Tibial artery (tissue), 4 donors: ENCODE measurements at regions not wholly inside any gene's neighbourhood (a gene's known extent, or its start where the extent isn't known, plus 50 kb on each side); places are given as distances from the start of the nearest gene placed in this dataset.
"Not testable (repeated sequence)": the region's sequence is repeated elsewhere in the genome, so short reads cannot be mapped to it uniquely, and the experiment has no call there.

Experiments used
- DNase-seq, 2 donors: peaks; one replicate each; pipeline ENCODE4 v3.0.0-alpha.2; 2019
- H3K27ac ChIP-seq, 2 donors: fragments of 200-600 bp; sonication (generic) in 1 of 2; 1 replicate in 1 of 2; 2 replicates in 1 of 2; pipeline ENCODE4 v1.5.1; 2018 to 2019; ENCODE audit warnings: mild to moderate bottlenecking in 1 of 2
- H3K27me3 ChIP-seq, 2 donors: fragments of 200-600 bp; sonication (generic) in 1 of 2; one replicate each; pipeline versions ENCODE4 v1.5.1 to v1.6.0; 2016 to 2019
- H3K36me3 ChIP-seq, 3 donors: fragments of 200-600 bp; sonication (generic) in 2 of 3; one replicate each; pipeline ENCODE4 v1.5.1; 2016 to 2019; ENCODE audit warnings: mild to moderate bottlenecking in 2 of 3
- H3K4me1 ChIP-seq, 4 donors: fragments of 200-600 bp; sonication (generic) in 2 of 4; 1 replicate in 3 of 4; 2 replicates in 1 of 4; pipeline ENCODE4 v1.5.1; 2016 to 2019
- H3K4me3 ChIP-seq, 2 donors: fragments of 200-600 bp; sonication (generic) in 1 of 2; 1 replicate in 1 of 2; 2 replicates in 1 of 2; pipeline ENCODE4 v1.5.1; 2018 to 2019; ENCODE audit warnings: mild to moderate bottlenecking in 2 of 2
- H3K9me3 ChIP-seq, 3 donors: fragments of 200-600 bp; sonication (generic) in 1 of 3; one replicate each; pipeline ENCODE4 v1.5.1; 2016 to 2019
- intact Hi-C: fragments of 100-400 bp; cut with DNase I; formaldehyde crosslinking; loops from one replicate; pipeline ENCODE4 v1.15.0; 2023; ENCODE audit warnings: low total_unique reads
- TF ChIP-seq, protein P1 (sequence below), 2 experiments: fragments of 200-600 bp in 1 of 2; fragments of 450-650 bp in 1 of 2; IDR thresholded peaks; one replicate each; pipeline ENCODE4 v1.5.1; 2017 to 2019; ENCODE audit warnings: antibody characterized with exemption in 2 of 2, mild to moderate bottlenecking in 1 of 2, moderate library complexity in 1 of 2

DNA sequence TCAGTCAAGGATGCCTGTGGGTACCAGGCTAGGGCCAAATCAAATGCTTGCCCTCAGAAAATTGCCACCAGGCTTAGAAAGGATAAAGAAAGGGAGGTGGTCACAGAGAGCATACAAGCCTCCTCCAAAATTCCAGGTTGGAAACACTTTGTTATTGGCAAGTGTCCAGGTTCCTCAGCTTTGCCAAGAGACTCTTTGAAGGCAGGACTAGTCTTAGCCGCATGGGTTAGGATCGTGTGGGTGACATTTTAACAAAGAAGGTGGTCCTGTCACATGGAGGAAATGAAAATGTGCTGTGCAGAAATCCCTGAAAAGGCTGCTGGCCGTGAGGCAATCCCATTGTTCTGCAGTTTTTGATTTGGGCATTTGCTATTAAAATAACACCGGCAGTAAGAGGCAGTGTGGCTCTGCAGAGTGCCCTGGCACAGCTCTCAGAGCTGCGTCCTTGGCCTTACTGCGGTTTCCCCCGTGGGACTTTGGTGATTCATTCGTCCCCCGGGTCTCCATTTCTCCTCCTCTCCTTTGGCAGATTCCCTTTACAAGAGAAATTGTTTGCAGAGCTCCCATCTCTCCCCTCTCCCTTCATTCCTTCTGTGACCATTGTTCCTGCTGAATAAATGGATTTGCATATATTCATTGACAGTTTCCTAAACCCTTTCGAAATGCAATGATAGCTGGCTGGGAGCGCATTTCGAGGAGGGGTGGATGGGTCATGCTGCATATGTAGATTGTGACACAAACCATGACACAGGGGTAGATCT, 187.3 kb downstream of the VAPA start:
- no peaks in the 10 kb centered on the region for H3K36me3 ChIP-seq
- H3K27me3 ChIP-seq = no peaks in the 10 kb centered on the region
- peaks cover 0 to 11% (median 0%) of the 10 kb centered on the region in 3 donors for H3K9me3 ChIP-seq
- H3K4me3 ChIP-seq = no peak overlapping the region
- TF ChIP-seq, protein P1, sequence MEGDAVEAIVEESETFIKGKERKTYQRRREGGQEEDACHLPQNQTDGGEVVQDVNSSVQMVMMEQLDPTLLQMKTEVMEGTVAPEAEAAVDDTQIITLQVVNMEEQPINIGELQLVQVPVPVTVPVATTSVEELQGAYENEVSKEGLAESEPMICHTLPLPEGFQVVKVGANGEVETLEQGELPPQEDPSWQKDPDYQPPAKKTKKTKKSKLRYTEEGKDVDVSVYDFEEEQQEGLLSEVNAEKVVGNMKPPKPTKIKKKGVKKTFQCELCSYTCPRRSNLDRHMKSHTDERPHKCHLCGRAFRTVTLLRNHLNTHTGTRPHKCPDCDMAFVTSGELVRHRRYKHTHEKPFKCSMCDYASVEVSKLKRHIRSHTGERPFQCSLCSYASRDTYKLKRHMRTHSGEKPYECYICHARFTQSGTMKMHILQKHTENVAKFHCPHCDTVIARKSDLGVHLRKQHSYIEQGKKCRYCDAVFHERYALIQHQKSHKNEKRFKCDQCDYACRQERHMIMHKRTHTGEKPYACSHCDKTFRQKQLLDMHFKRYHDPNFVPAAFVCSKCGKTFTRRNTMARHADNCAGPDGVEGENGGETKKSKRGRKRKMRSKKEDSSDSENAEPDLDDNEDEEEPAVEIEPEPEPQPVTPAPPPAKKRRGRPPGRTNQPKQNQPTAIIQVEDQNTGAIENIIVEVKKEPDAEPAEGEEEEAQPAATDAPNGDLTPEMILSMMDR (IDR thresholded peaks at IDR 0.05) = no peak
- intact Hi-C loops = no loop called here
- H3K27ac ChIP-seq = no peak overlapping the region
- H3K4me1 ChIP-seq = peaks cover 0 to 31% (median 14%) of the 10 kb centered on the region in 4 donors
- peak; percentile 35 to 87 for DNase-seq

DNA sequence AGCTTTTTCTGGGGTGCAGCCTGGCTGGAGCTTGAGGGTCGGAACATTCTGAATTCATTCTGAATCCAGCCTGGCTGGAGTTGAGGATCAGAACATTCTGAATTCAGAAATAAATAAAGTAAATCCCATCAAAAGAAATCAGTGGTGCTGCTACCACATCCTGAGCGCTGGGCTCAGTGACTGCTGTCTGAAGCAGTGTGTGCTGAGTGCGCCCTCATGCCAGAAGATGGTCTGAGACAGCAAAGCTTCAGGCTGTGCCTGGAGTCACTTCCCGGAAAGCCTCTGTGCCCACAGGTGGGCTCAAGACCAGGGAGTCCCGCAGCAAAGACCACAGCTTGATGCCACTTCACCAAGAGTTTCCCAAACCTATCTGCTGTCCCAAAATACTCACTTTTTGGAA, 187.9 kb downstream of the VAPA start:
- Histone ChIP-seq H3K4me3 (no peak overlapping the region), H3K36me3 (no peaks in the 10 kb centered on the region), H3K9me3 (peaks cover 0 to 11% (median 0%) of the 10 kb centered on the region in 3 donors), H3K27ac (peak overlapping the region in 1 of 2 donors; percentile 40), H3K4me1 (peaks cover 0 to 31% (median 14%) of the 10 kb centered on the region in 4 donors), H3K27me3 (no peaks in the 10 kb centered on the region)
- DNase-seq = no peak
- intact Hi-C loops = no loop called here
- TF ChIP-seq, protein P1 (IDR thresholded peaks at IDR 0.05) = no peak

DNA sequence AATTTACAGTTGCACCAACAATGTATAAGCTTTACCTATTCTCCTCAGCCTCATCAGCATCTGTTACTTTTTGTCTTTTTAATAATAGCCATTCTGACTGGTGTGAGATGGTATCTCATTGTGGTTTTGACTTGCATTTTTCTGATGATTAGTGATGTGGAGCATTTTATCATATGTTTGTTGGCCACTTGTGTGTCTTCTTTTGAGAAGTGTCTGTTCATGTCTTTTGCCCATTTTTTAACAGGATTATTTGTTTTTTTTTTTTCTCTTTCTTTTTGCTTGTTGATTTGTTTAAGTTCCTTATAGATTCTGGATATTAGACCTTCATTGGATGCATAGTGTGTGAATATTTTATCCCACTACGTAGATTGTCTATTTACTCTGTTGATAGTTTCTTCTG, 191.3 kb downstream of the VAPA start:
- Histone ChIP-seq H3K4me1 (peaks cover 0 to 29% (median 14%) of the 10 kb centered on the region in 4 donors), H3K9me3 (peaks cover 0 to 11% (median 0%) of the 10 kb centered on the region in 3 donors)
- H3K4me3 ChIP-seq, DNase-seq, H3K36me3 ChIP-seq, intact Hi-C loops, H3K27me3 ChIP-seq, H3K27ac ChIP-seq: not testable (repeated sequence)

DNA sequence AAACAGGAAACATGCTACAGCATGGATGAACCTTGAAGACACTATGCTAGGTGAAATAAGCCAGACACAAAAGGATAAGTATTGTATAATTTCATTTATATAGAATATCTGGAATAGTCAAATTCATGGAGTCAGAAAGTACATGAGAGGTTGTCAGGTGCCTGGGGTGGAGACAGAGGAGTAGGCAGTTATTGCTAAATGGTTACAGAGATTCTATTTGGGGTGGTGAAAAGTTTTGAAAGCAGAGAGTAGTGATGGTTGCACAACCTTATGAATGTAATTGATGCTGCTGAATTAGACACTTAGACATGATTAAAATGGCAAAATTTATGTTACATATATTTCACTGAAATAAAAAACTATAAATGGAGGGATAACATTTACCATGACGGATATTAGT, 197.4 kb downstream of the VAPA start:
- no peaks in the 10 kb centered on the region for H3K9me3 ChIP-seq
- intact Hi-C loops = no loop called here
- TF ChIP-seq, protein P1 (IDR thresholded peaks at IDR 0.05) = no peak
- no peaks in the 10 kb centered on the region for H3K4me1 ChIP-seq
- no peak for DNase-seq
- no peaks in the 10 kb centered on the region for H3K27me3 ChIP-seq
- no peaks in the 10 kb centered on the region for H3K36me3 ChIP-seq
- no peak overlapping the region for H3K4me3 ChIP-seq
- no peak overlapping the region for H3K27ac ChIP-seq

DNA sequence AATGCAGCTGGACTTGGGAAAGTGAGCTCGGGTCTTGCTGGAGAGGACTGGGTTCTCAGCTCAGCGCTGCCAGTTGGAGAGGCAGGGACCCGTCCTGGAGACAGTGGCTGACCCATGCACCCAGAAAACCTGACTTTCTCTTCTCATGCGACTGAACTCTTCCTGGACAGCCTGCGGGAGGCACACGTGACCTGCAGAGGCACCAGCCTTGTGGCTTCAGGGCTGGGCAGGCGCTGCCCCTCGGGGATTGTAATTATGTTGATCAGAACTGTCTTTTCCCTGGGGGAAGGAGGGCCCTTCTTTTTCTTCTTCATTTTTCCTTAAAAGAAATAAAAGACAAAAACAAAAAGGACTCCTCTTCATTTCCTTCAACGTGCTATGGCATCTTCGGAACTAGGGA, 198.1 kb downstream of the VAPA start:
- Histone ChIP-seq H3K4me3 (no peak overlapping the region), H3K27ac (no peak overlapping the region), H3K9me3 (no peaks in the 10 kb centered on the region), H3K27me3 (no peaks in the 10 kb centered on the region), H3K36me3 (no peaks in the 10 kb centered on the region), H3K4me1 (no peaks in the 10 kb centered on the region)
- no peak for DNase-seq
- intact Hi-C loops = no loop called here
- TF ChIP-seq, protein P1 (IDR thresholded peaks at IDR 0.05) = no peak

DNA sequence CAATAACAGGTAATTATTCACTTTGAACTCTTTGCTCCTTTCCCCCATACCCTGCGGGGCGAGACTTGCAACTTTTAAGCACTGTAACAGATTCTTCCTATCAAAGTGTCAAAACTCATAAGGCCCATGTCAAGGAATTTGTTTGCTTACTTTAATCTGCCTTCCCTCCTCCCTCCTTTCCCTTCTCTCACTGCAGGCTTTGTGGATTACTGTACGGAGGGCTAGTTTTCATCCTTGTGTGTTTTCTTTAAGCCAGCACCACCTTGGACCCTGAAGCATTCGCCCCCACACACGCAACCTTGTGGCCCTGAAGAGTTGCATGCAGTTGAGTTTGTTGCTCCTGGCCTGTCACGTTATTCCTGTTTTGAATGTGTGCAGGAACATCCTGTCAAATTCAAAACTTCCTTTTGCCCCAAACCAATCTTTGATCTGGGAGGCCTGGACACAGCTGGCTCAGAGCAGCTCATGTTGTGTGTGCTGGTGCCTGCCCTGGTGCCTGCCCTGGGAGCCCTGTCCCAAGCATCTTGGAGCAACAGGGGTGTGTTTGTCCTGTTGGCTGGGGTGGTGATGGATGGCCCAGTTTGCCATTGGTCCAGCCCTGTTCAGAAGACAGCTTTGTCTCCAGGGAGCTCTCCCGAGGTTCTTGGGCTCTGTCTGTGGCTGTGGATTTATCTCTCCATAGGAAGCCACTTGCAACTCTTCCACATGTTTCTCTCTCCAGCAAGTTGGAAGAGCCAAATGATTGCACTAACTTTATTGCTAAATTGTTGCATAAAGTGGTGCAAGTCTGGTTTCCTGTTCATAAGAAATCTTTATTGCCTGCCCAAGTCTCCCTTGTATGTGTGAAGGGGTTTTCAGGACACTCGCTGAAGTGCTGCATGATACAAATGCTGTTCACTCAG, 199.6 kb downstream of the VAPA start:
- Histone ChIP-seq H3K9me3 (no peaks in the 10 kb centered on the region), H3K27ac (no peak overlapping the region), H3K36me3 (no peaks in the 10 kb centered on the region), H3K4me1 (no peaks in the 10 kb centered on the region), H3K4me3 (no peak overlapping the region), H3K27me3 (no peaks in the 10 kb centered on the region)
- TF ChIP-seq, protein P1 (IDR thresholded peaks at IDR 0.05) = no peak
- no peak for DNase-seq
- intact Hi-C loops = no loop called here
